ENCODE measurements at regions not wholly inside any gene's neighbourhood (a gene's known extent, or its start where the extent isn't known, plus 50 kb on each side); places are given as distances from the start of the nearest gene placed in this dataset.

DNA sequence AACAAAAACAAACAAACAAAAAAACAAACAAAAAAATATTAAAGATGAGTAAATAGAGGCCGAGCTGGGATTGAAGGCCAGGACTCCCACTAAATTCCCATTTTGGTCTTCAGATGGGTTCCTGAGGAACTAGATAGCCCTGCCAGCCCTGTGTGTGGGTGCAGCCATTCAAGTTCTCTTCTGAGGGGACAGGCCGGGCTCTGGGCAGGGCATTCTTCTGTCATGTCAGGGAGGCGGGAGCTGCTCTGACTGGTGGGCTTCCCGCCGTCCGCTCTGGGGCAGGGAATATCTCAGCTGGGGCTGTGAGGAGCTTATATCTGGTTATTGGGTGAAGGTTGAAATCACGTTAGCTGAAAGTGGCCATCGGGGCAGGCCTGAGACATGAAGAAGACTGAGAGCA is 127.3 kb upstream of the CXCR4 start:
- DNase-seq (ENCODE audit: low spot score), result no peak
- H3K36me3 ChIP-seq (ENCODE audit: insufficient read depth, low read length, poor library complexity, severe bottlenecking), result no peaks in the 10 kb centered on the region
- TF ChIP-seq EZH2 (IDR thresholded peaks at IDR 0.05; ENCODE audit: borderline replicate concordance, low read depth, low read length, poor library complexity, severe bottlenecking), result no peak
- TF ChIP-seq, protein P1, sequence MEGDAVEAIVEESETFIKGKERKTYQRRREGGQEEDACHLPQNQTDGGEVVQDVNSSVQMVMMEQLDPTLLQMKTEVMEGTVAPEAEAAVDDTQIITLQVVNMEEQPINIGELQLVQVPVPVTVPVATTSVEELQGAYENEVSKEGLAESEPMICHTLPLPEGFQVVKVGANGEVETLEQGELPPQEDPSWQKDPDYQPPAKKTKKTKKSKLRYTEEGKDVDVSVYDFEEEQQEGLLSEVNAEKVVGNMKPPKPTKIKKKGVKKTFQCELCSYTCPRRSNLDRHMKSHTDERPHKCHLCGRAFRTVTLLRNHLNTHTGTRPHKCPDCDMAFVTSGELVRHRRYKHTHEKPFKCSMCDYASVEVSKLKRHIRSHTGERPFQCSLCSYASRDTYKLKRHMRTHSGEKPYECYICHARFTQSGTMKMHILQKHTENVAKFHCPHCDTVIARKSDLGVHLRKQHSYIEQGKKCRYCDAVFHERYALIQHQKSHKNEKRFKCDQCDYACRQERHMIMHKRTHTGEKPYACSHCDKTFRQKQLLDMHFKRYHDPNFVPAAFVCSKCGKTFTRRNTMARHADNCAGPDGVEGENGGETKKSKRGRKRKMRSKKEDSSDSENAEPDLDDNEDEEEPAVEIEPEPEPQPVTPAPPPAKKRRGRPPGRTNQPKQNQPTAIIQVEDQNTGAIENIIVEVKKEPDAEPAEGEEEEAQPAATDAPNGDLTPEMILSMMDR (conservative IDR thresholded peaks at IDR 0.05; ENCODE audit: low read depth, low read length), result no peak
- no TSS peak for BruUV-seq (replicated peaks)
- H3K4me3 ChIP-seq (ENCODE audit: low read depth, low read length, poor library complexity, severe bottlenecking), result no peak overlapping the region
- no peaks in the 10 kb centered on the region for H3K4me1 ChIP-seq (ENCODE audit: insufficient read depth, low read length, poor library complexity, severe bottlenecking)
- H3K27ac ChIP-seq (ENCODE audit: low read depth, low read length, poor library complexity, severe bottlenecking), result no peak overlapping the region
- CTCF ChIA-PET, result no interaction called here
- intact Hi-C loops (cut with micrococcal nuclease; ENCODE audit: unreplicated experiment), result no loop called here
- no peaks in the 10 kb centered on the region for H3K9me3 ChIP-seq (ENCODE audit: low read depth, low read length, poor library complexity, severe bottlenecking)
- POLR2A ChIA-PET (ENCODE audit: low non-redundant PET), result no interaction called here
- no peaks in the 10 kb centered on the region for H3K27me3 ChIP-seq (replicated peaks; ENCODE audit: insufficient read depth, low read depth, low read length, poor library complexity)

- Histone ChIP-seq H3K36me3 (ENCODE audit: insufficient read depth, low read length, poor library complexity, severe bottlenecking) (no peaks in the 10 kb centered on the region), H3K4me1 (ENCODE audit: insufficient read depth, low read length, poor library complexity, severe bottlenecking) (no peaks in the 10 kb centered on the region), H3K27ac (ENCODE audit: low read depth, low read length, poor library complexity, severe bottlenecking) (no peak overlapping the region), H3K4me3 (ENCODE audit: low read depth, low read length, poor library complexity, severe bottlenecking) (no peak overlapping the region), H3K9me3 (ENCODE audit: low read depth, low read length, poor library complexity, severe bottlenecking) (no peaks in the 10 kb centered on the region), H3K27me3 (replicated peaks; ENCODE audit: insufficient read depth, low read depth, low read length, poor library complexity) (no peaks in the 10 kb centered on the region)
- ChIA-PET CTCF (no interaction called here), POLR2A (ENCODE audit: low non-redundant PET) (no interaction called here)
- TF ChIP-seq, protein P1 (conservative IDR thresholded peaks at IDR 0.05; ENCODE audit: low read depth, low read length), result no peak
- TF ChIP-seq EZH2 (IDR thresholded peaks at IDR 0.05; ENCODE audit: borderline replicate concordance, low read depth, low read length, poor library complexity, severe bottlenecking), result no peak
- BruUV-seq (replicated peaks), result no TSS peak
- no peak for DNase-seq (ENCODE audit: low spot score)
- intact Hi-C loops (cut with micrococcal nuclease; ENCODE audit: unreplicated experiment), result no loop called here
Measured at GRCh38 chr2:136244536-136244885, 126.6 kb upstream of the CXCR4 start.

DNA sequence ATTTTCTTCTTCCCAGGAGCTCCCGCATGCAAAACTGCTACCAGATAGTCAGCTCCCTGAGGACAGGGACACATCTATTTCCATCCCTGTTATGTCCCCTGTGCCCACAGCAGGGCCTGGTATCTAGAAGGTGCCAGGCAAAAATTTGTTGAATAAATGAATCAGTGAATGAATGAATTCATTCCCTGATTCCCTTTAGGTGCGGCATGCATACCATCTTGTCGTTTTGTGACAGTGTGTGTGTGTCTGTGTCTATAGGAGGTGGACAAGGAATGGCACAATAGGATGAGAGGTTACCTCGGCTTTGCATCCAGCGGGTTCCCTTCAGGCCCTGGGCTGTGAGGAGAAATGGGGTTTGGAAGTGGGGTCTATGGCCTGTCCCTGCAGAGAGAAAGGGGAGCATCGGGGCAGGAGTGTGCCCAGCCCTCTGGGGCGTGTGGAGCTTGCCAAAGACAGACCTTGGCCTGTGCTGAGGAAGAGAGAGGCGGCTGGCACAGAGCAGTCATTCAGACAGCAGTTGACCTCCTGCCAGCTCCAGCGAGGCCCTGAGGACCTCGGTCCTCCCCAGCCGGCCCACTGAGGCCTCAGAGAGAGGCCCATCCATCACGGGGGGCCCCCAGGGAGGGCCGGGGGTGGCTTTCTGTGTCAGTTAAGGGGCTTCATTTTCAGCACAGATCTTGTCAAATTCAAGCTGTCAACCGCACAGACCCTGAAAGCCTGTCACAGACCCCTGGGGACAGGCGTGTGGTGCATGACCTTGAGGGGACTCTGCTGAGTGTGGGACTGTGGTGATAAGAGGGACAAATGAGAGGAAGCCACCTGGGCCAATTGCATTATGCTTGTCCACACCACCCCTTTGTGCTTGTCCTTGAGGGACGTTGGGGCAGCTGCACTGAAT is 125.9 kb upstream of the CXCR4 start:
- ChIA-PET POLR2A (ENCODE audit: low non-redundant PET) (no interaction called here), CTCF (no interaction called here)
- no peak overlapping the region for H3K27ac ChIP-seq (ENCODE audit: low read depth, low read length, poor library complexity, severe bottlenecking)
- DNase-seq (ENCODE audit: low spot score), result no peak
- H3K27me3 ChIP-seq (replicated peaks; ENCODE audit: insufficient read depth, low read depth, low read length, poor library complexity), result no peaks in the 10 kb centered on the region
- no TSS peak for BruUV-seq (replicated peaks)
- H3K4me1 ChIP-seq (ENCODE audit: insufficient read depth, low read length, poor library complexity, severe bottlenecking), result no peaks in the 10 kb centered on the region
- no peak for TF ChIP-seq EZH2 (IDR thresholded peaks at IDR 0.05; ENCODE audit: borderline replicate concordance, low read depth, low read length, poor library complexity, severe bottlenecking)
- TF ChIP-seq, protein P1 (conservative IDR thresholded peaks at IDR 0.05; ENCODE audit: low read depth, low read length), result no peak
- no peaks in the 10 kb centered on the region for H3K36me3 ChIP-seq (ENCODE audit: insufficient read depth, low read length, poor library complexity, severe bottlenecking)
- intact Hi-C loops (cut with micrococcal nuclease; ENCODE audit: unreplicated experiment), result no loop called here
- no peak overlapping the region for H3K4me3 ChIP-seq (ENCODE audit: low read depth, low read length, poor library complexity, severe bottlenecking)
- H3K9me3 ChIP-seq (ENCODE audit: low read depth, low read length, poor library complexity, severe bottlenecking), result no peaks in the 10 kb centered on the region
